ENCODE measurements at regions not wholly inside any gene's neighbourhood (a gene's known extent, or its start where the extent isn't known, plus 50 kb on each side); places are given as distances from the start of the nearest gene placed in this dataset.
"Not testable (repeated sequence)": the region's sequence is repeated elsewhere in the genome, so short reads cannot be mapped to it uniquely, and the experiment has no call there.

DNA sequence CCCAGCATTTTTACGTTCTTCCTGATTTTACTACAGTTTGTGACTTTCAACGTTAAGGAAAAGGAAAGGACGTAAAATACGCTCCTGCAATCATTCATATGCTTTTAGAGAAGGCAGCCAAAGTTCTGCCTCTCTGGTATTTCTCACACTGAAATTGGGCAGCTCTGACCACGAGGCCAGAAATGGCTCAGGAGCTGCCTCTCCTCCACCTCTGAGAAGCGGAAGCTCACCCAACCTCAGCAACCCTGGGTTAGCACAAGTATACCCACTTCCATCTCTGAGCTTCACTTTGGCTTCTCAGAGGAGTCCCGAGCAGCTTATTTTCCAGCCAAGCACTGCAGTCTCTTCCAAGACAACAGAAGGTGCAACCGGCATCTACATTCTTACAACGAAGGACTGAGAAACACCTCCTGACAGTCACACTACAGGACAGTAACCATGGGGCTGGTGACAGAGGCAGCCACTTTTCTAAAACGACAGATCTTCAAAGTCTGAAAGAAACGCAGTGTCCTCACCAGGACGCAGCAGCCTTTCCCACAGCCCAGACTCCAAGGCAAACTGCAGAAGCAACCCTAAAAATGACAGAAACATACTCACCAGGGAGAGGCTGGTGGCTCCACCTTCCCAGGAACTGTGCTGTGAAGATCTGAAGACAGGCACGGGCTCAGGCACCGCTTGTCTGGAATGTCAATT is 373.7 kb downstream of the BCL2L11 start:
- DNase-seq (ENCODE audit: low spot score); intact Hi-C loops (cut with DNase I): not testable (repeated sequence)
- peak; percentile 40 for ATAC-seq

DNA sequence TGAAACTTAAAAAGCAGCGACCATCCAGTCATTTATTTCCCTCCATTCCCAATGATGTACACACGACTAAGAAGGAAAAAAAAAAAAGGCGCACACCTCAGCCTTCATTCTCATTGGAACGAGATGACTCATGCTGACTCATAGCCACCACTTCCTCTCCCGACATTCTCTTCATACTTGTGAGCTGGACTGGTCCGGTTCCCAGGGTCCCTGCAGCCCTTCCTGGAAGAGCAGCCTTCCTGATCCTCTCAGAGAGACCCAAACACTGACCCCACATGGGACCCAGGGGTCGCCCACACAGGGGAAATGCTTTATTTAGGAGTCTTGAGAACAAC is 374.2 kb downstream of the BCL2L11 start:
- DNase-seq (ENCODE audit: low spot score); intact Hi-C loops (cut with DNase I): not testable (repeated sequence)
- ATAC-seq, result peak; percentile 94

DNA sequence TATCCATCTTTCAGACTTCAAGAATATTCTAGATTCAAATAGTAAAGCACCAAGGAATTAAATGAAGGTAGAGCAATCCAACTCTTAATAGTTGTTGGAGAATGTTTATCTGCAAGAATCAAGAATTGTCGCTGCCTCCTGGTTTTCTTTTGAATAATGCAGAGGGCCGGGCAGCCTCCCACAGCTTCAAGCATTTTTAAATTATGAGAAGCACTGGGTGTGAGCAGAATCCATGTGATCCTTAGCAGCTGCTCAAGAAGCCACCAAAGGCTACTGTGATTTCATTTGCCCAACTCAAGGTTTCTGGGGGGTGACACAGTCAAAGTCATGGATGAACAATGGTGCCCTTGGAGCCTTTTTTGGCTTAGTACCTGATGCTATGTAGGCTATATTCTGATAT is 374.9 kb downstream of the BCL2L11 start:
- intact Hi-C loops (cut with DNase I); DNase-seq (ENCODE audit: low spot score): not testable (repeated sequence)
- peak; percentile 31 for ATAC-seq

DNA sequence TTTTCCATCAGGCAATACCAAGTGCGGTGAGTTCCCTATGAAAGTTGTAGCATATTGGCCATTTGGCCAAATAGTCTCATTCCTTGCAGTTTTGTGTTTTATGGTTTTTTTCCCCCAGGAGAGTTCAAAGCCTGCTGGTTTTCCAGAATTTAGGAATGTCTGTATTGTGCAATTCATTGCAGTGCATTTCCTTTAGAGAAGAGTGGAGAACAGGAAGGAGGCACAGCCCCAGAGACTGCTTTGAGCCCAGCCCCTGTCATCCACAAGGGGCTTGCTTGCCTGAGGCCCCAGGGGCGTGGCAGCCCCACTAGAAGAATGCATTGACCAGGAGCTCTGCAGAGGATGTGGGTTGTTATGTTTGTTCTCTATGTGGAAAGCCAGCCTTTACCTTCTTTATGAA is 375.5 kb downstream of the BCL2L11 start:
- DNase-seq (ENCODE audit: low spot score); intact Hi-C loops (cut with DNase I): not testable (repeated sequence)
- ATAC-seq, result peak; percentile 56

DNA sequence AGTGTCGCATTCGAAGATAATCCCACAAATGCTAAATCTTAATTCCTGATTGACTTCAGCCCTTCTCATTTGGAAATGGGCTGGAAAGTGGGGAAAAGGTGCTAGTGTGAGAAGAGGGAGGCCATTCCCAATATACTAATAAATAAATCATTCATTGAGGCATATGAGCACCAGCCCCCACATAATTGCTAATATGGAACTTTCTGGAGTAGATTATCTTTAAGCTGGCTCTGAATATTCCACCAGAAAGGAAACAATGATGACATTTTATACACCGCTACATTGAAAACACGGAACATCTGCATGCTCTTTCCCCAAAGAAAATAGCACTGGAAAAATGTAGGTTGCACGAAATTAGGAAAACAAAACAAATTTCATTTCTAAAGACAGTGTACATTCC is 376.1 kb downstream of the BCL2L11 start:
- intact Hi-C loops (cut with DNase I); DNase-seq (ENCODE audit: low spot score); ATAC-seq: not testable (repeated sequence)

DNA sequence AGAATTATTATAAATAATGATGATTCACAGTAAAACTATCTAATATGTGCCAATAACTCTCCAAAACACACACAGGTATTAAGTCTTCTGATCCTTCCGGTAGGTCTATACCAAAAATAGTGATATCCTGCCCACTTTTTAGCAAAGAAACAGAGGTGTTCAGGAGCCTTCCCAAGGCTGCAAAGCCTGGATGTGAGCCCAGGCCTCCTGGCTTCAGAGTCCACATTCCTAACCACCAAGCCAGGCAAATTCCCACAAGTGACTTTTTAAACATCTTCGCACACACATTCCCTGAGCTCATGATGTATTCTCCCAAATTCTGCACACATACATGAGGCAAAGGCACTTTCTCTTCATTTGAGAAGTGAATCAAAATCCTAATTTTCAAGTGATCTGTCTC is 376.6 kb downstream of the BCL2L11 start:
- intact Hi-C loops (cut with DNase I); DNase-seq (ENCODE audit: low spot score); ATAC-seq: not testable (repeated sequence)

DNA sequence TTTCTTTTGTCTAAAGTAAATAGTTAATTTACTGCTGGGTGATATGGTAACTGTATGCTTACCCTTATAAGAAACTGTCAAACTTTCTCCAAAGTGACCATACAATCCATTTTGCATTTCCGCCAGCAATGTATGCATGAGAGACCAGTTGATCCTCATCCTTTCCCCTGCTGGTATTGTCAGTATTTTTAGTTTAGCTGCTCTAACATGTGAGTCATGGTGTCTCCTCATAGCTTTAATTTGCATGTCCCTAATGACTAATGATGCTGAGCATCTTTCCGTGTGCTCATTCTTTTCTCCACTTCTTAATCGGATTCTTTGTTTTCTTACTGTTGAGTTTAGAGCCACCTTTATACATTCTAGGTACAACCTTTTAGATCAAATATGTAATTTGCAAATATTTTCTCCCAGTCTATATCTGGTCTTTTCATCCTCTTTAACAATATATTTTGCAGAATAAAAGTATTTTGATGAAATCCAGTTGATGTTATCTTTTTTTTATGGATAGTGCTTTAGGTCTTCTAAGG is 379.9 kb downstream of the BCL2L11 start:
- intact Hi-C loops (cut with DNase I); ATAC-seq; DNase-seq (ENCODE audit: low spot score): not testable (repeated sequence)

DNA sequence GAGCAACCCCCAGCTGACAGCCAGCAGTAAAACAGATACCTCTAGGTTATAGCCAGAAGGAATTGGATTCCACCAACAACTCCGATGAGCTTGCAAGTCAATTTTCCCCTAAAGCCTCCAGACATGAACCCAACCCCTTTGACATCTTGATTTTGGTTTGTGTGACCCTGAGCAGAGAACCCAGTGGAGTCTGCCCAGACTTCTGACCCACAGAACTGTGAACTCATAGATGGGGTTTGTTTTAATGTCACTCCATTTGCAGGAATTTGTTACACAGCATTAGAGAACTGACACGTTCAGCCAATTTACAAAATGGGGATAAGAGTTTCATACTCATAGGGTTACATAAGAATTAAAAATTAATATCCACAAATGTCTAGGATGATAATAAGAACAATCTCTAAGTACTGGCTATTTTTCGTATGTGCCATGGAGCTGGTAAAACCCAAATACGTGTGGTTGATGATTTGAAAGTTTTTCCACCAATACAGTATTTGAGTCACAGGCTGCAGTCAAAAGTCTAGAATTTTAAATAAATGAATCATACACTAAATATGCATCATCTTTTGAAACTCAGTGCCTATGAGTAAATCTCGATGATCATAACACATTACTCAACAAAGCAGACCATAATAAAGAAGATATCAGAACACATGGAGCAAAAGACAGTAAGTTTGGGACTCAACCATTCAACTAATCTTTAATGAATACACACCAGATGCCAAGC is 380.0 kb downstream of the ANAPC1 start:
- intact Hi-C loops (cut with DNase I); DNase-seq (ENCODE audit: low spot score); ATAC-seq: not testable (repeated sequence)

DNA sequence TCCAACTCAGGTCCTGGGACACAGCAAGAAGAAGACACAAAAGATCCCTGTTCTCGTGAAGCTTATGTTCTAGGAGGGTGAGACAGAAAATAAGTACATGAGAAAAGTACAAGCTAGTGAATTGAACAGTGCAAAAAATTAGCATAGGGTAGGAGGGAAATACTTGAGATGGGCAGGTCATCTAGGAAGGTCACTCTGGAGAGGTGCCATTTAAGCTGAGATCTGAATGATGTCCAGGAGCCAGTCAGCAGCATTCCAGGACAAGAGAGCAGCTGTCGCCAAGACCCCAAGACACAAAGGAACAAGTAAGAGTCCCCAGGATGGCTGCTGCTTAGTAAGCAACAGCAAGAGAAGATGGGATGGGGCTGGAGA is 379.4 kb downstream of the ANAPC1 start:
- intact Hi-C loops (cut with DNase I); ATAC-seq; DNase-seq (ENCODE audit: low spot score): not testable (repeated sequence)

DNA sequence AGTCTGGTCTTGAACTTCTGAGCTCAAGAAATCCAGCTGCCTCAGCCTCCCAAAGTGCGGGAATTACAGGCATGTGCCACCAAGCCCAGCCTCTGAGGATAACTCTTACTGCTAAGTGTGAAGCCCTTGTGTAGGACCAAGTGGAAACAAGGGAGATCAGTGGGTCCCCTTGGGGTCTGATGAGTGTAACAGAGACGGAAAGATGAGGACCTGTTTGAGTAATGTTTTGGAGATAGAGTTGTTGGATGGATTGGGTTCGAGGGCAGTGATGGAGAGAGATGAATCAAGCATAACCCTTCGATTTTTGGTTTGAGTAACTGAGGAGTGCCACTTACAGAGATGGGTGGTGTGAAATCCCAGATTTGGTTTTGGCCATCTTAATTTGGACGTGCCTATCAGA is 378.7 kb downstream of the ANAPC1 start:
- DNase-seq (ENCODE audit: low spot score); ATAC-seq; intact Hi-C loops (cut with DNase I): not testable (repeated sequence)

DNA sequence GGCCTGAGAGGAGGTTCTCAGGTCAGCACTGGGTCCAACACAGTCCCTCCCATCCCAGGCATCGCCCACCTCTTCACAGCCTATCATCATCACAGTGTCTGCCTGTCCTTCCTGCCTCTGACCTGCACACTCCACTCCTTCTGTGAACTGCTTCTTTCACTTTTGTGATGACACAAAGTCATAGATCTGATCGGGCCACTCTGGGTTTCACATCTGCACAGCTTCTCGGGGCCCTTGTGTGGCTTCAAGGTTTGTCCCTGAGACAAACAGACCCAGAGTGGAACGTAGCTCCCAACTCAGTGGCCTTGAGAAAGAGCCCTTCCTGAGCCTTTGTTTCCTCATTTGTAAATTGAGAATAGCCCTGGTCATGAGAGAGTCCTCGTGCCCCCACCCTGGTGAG is 377.1 kb downstream of the ANAPC1 start:
- DNase-seq (ENCODE audit: low spot score); ATAC-seq; intact Hi-C loops (cut with DNase I): not testable (repeated sequence)

DNA sequence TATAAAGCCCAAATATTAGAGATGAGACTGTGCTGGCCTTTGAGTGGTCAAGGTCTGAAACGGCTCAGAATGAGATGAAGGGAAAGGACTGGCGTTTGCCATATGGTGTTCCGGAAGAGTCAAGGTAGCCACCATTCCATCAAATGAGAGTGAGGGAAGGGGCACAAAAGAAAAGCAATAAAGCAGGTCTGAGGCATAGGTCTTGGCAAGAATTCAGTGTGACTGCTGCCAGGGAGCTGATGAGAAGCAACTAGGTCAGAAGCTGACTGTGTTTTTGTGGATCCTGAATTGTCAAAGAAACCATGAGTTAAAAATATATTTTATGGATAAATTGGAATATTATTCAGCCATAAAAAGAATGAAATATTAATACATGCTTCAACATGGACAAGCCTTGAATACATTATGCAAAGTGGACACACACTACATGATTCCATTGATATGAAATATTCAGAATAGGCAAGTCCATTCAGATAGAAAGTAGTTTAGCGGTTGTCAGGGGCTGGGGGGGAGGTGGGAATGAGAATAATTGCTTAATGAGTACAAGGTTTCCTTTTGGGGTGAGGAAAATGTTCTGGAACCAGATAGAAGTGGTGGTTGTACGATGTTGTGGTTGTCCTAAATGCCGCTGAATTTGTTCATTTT is 374.6 kb downstream of the ANAPC1 start:
- DNase-seq (ENCODE audit: low spot score); intact Hi-C loops (cut with DNase I); ATAC-seq: not testable (repeated sequence)

DNA sequence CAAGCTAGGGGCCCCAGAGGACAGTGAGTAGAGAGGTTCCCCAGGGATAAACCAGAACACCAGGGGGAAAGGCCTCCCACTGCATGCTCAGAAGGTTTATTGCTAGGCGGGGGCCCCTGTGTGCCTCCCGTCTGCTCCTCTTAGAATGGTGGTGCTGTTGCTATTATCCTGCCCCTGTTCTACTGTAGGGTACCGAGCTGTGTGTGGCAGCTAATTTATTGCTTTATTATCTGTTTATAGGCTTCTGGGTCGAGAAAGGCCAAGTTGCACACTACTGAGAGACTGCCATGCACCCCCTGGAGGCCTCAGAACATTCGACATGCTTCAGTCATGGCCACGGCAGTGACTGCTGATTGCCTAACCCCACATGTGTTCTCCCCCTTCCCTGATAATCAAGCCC is 373.6 kb downstream of the ANAPC1 start:
- intact Hi-C loops (cut with DNase I); ATAC-seq: not testable (repeated sequence)

DNA sequence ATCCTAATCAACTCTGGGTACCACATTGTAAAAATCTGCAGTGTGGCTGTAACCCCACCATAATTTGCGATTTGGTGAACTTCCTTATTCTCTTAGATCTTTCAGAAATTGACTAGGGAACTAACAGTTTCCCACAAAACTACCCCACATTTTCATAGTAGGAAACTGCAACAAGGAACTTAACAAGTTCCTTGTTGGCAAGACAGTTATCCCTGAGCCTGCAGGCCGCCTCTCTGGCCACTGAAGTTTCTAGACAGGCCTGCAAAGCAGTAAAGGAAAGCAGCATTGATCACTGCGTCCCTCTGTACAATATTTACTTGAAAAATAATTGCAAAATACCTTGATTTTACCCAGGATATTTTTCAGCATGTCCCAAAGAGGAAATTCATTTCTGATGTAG is 372.9 kb downstream of the ANAPC1 start:
- intact Hi-C loops (cut with DNase I); DNase-seq (ENCODE audit: low spot score); ATAC-seq: not testable (repeated sequence)

More for the DNA sequence above, 373.6 kb downstream of the ANAPC1 start:
- DNase-seq (ENCODE audit: low spot score), result not testable (repeated sequence)

DNA sequence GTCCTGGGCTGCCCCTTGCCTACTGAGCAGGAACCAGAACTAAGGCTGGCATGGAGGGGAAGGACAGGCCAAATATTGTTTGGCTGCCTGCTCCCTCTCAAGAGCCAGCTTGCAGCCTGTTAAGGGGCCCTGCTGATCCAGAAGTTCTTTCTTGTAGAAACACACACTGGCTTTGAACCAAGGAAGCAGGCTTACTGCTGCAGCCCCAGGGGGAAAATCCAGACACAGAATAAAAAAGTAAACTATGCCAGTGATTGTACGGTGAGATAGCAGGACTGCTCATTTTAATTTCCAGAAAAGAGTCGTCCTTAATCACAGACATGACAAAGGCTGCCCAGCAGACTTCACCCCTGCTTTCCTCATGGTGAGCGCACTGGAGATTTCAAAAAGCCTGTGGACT is 371.6 kb downstream of the ANAPC1 start:
- ATAC-seq, result peak; percentile 59
- DNase-seq (ENCODE audit: low spot score); intact Hi-C loops (cut with DNase I): not testable (repeated sequence)

DNA sequence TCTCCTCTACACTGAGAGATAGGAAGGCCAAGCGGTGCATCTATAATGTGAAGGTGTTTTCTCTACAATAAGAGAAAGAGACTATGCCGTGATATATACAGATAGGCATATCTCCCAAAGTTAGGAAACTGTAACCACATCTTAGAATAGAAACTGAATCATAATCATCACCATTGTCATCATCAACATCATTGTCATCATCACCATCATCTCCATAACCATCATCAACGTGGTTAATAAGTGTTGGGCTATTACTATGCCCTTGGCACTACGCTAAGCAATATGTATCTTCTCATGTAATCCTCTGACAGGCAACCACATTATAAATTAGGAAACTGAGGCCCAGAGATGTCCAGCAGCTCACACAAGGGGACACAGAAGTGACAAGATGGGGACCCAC is 369.9 kb downstream of the ANAPC1 start:
- DNase-seq (ENCODE audit: low spot score); intact Hi-C loops (cut with DNase I); ATAC-seq: not testable (repeated sequence)

DNA sequence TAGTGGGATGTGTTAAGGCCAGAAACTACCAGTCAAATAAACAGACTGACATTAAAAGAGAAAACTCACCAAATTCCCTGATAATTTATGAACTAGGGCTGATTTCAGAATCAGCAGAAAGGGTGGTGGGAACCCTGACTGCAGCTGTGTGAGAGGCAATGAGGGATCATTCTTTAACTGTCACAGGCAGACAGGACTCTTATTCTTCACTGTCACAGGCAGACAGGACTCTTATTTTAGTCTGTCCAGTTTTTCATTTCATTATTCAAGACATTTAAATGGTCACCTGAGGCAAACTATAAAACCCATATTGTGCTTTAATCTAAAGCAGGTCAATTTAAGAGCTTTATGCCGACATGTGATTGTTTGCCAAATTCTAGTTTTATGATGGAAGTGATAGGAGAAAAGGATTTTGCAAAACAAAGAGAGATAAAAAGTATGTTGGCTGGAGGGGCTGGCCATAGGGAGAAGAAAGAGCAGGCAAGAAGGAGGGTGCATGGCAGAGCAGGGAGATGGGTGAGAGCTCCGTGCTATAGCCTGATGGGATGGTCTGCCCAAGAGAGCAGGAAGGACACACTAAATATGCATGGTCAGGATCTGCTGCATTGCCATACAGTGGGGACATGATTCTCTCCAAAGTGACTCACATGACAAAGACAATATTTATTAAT is 366.8 kb downstream of the ANAPC1 start:
- intact Hi-C loops (cut with DNase I), result not testable (repeated sequence)

DNA sequence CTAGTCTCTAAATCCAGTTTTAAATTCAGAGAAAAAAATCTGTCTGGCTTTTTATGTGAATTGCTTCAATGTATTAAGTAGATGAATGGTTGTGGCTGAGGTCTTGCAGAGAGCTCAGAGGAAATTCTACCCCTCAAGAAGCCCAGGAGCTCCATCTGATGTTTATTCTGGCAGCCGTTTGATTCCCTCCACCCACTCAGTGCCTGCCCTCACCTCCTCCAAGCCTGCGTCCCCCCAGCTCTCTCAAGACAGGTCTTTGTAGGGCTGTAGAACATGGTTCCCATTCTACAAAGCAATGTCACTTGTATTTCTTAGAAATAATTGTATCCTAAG is 366.3 kb downstream of the ANAPC1 start:
- ATAC-seq; intact Hi-C loops (cut with DNase I); DNase-seq (ENCODE audit: low spot score): not testable (repeated sequence)

More for the DNA sequence above, 366.8 kb downstream of the ANAPC1 start:
- not testable (repeated sequence) for DNase-seq (ENCODE audit: low spot score); ATAC-seq

DNA sequence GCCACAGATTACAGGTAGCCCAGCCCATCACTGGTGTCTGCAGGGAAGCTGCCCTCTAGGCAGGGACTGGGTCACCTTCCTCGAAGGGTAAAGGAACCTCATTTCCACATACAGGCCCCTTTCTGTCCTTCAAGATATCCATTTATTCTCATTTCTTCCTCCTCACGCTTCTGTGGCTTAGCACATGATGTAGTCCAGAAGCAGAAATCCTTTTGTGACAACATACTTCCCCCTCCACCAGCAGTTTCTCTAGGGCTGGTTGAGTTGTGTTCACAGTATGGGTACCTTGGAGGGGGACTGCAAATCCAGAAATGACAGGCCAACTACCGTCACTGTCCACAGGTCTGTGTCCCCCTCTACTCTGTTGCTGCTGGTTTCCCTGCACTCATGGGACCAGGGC is 364.9 kb downstream of the ANAPC1 start:
- ATAC-seq (no peak), DNase-seq (ENCODE audit: low spot score) (no peak)
- intact Hi-C loops (cut with DNase I), result no loop called here
